Right lobe of liver (tissue), 4 donors: ENCODE measurements at regions not wholly inside any gene's neighbourhood (a gene's known extent, or its start where the extent isn't known, plus 50 kb on each side); places are given as distances from the start of the nearest gene placed in this dataset.

Experiments
- CTCF ChIP-seq, 4 donors: fragments of 200-600 bp in 3 of 4; fragments of 450-650 bp in 1 of 4; IDR thresholded peaks; one replicate each; pipeline versions ENCODE4 v1.5.1 to v1.8.0; 2016 to 2022; ENCODE audit warnings: antibody characterized with exemption in 4 of 4, mild to moderate bottlenecking in 2 of 4
- POLR2A ChIP-seq: fragments of 450-650 bp; IDR thresholded peaks from one replicate; pipeline ENCODE4 v1.6.1; 2017; ENCODE audit warnings: antibody characterized with exemption, mild to moderate bottlenecking
- donor health status: DM: no; HTN: no; CAD: no.
- donor health status: DM: no; HTN: no; CAD: no.
- donor health status: DM: no; HTN: yes; CAD: no.

- TF ChIP-seq CTCF (IDR thresholded peaks at IDR 0.05) = no peak
- no peak for TF ChIP-seq POLR2A
Measured at GRCh38 chr1:106043971-106044370, 1012.5 kb upstream of the PRMT6 start.
